HAP-1 (cell line): ENCODE measurements at regions not wholly inside any gene's neighbourhood (a gene's known extent, or its start where the extent isn't known, plus 50 kb on each side); places are given as distances from the start of the nearest gene placed in this dataset.
"Not testable (repeated sequence)": the region's sequence is repeated elsewhere in the genome, so short reads cannot be mapped to it uniquely, and the experiment has no call there.

Experiments used
- DNase-seq, 2 experiments: peaks; one replicate each; pipeline ENCODE4 v3.0.0-alpha.2; 2016 to 2020; ENCODE audit warnings: low spot score in 2 of 2
- H3K27me3 ChIP-seq: fragments of 250-450 bp; sonication (Bioruptor Pico); 2 replicates; pipeline ENCODE4 v1.5.1; 2020; ENCODE audit warnings: low read depth, mild to moderate bottlenecking, moderate library complexity
- H3K36me3 ChIP-seq: fragments of 250-450 bp; sonication (Bioruptor Pico); replicated peaks from 2 replicates; pipeline ENCODE4 v1.5.1; 2020; ENCODE audit warnings: mild to moderate bottlenecking
- H3K4me1 ChIP-seq: fragments of 250-450 bp; sonication (Bioruptor Pico); 2 replicates; pipeline ENCODE4 v1.5.1; 2020; ENCODE audit warnings: mild to moderate bottlenecking
- H3K4me3 ChIP-seq: fragments of 250-450 bp; sonication (Bioruptor Pico); 2 replicates; pipeline ENCODE4 v1.5.1; 2020; ENCODE audit warnings: mild to moderate bottlenecking, moderate library complexity
- H3K9me3 ChIP-seq: fragments of 250-450 bp; sonication (Bioruptor Pico); 2 replicates; pipeline ENCODE4 v1.5.1; 2020; ENCODE audit warnings: mild to moderate bottlenecking, moderate library complexity
- in situ Hi-C: fragments of 300-500 bp; cut with MboI; formaldehyde crosslinking; loops from 3 replicates; pipeline ENCODE4 v1.14.3; 2020; ENCODE audit warnings: low sequenced_read_pairs, inconsistent platforms, mixed read lengths

GRCh38 chr12:47312808-47313426 is 233.2 kb upstream of the AMIGO2 start:
- no peak for DNase-seq
- H3K4me3 ChIP-seq: no peak overlapping the region
- H3K36me3 ChIP-seq: no peaks in the 10 kb centered on the region
- H3K9me3 ChIP-seq: no peaks in the 10 kb centered on the region
- in situ Hi-C loops: no loop called here
- no peaks in the 10 kb centered on the region for H3K27me3 ChIP-seq
- H3K4me1 ChIP-seq: no peaks in the 10 kb centered on the region

- H3K9me3 ChIP-seq: no peaks in the 10 kb centered on the region
- no peak overlapping the region for H3K4me3 ChIP-seq
- no peak for DNase-seq
- H3K36me3 ChIP-seq: no peaks in the 10 kb centered on the region
- H3K27me3 ChIP-seq: no peaks in the 10 kb centered on the region
- in situ Hi-C loops: no loop called here
- no peaks in the 10 kb centered on the region for H3K4me1 ChIP-seq
Measured at GRCh38 chr12:47312147-47312546, 232.4 kb upstream of the AMIGO2 start.

GRCh38 chr12:47311568-47311967 is 231.8 kb upstream of the AMIGO2 start:
- in situ Hi-C loops: no loop called here

GRCh38 chr12:47311010-47311409 is 231.3 kb upstream of the AMIGO2 start:
- Histone ChIP-seq H3K36me3 (no peaks in the 10 kb centered on the region), H3K4me3 (no peak overlapping the region), H3K9me3 (no peaks in the 10 kb centered on the region), H3K4me1 (no peaks in the 10 kb centered on the region), H3K27me3 (no peaks in the 10 kb centered on the region)
- DNase-seq: no peak
- in situ Hi-C loops: no loop called here

More at GRCh38 chr12:47311568-47311967, 231.8 kb upstream of the AMIGO2 start:
- Histone ChIP-seq H3K36me3 (no peaks in the 10 kb centered on the region), H3K27me3 (no peaks in the 10 kb centered on the region), H3K4me3 (no peak overlapping the region), H3K4me1 (no peaks in the 10 kb centered on the region), H3K9me3 (no peaks in the 10 kb centered on the region)
- DNase-seq: no peak

GRCh38 chr12:47308672-47309071 is 228.9 kb upstream of the AMIGO2 start:
- Histone ChIP-seq H3K9me3 (no peaks in the 10 kb centered on the region), H3K27me3 (no peaks in the 10 kb centered on the region), H3K4me3 (no peak overlapping the region), H3K36me3 (no peaks in the 10 kb centered on the region), H3K4me1 (no peaks in the 10 kb centered on the region)
- no peak for DNase-seq
- in situ Hi-C loops: no loop called here

- H3K9me3 ChIP-seq: no peaks in the 10 kb centered on the region
- H3K36me3 ChIP-seq: no peaks in the 10 kb centered on the region
- H3K4me3 ChIP-seq: no peak overlapping the region
- in situ Hi-C loops: no loop called here
- H3K27me3 ChIP-seq: no peaks in the 10 kb centered on the region
- DNase-seq: no peak
- no peaks in the 10 kb centered on the region for H3K4me1 ChIP-seq
Measured at GRCh38 chr12:47307680-47308399, 228.1 kb upstream of the AMIGO2 start.

GRCh38 chr12:47306773-47307679 is 227.3 kb upstream of the AMIGO2 start:
- H3K9me3 ChIP-seq, H3K4me1 ChIP-seq, DNase-seq, H3K27me3 ChIP-seq, H3K36me3 ChIP-seq, H3K4me3 ChIP-seq, in situ Hi-C loops: not testable (repeated sequence)

- Histone ChIP-seq H3K27me3 (no peaks in the 10 kb centered on the region), H3K4me3 (no peak overlapping the region), H3K36me3 (no peaks in the 10 kb centered on the region), H3K4me1 (no peaks in the 10 kb centered on the region), H3K9me3 (no peaks in the 10 kb centered on the region)
- DNase-seq: no peak
- in situ Hi-C loops: no loop called here
Measured at GRCh38 chr12:47306130-47306529, 226.4 kb upstream of the AMIGO2 start.

- H3K27me3 ChIP-seq: no peaks in the 10 kb centered on the region
- H3K36me3 ChIP-seq: no peaks in the 10 kb centered on the region
- in situ Hi-C loops: no loop called here
Measured at GRCh38 chr12:47305464-47305863, 225.7 kb upstream of the AMIGO2 start.

GRCh38 chr12:47303995-47304560 is 224.3 kb upstream of the AMIGO2 start:
- Histone ChIP-seq H3K4me3 (no peak overlapping the region), H3K9me3 (no peaks in the 10 kb centered on the region), H3K27me3 (no peaks in the 10 kb centered on the region), H3K36me3 (no peaks in the 10 kb centered on the region), H3K4me1 (no peaks in the 10 kb centered on the region)
- in situ Hi-C loops: no loop called here
- no peak for DNase-seq

More at GRCh38 chr12:47305464-47305863, 225.7 kb upstream of the AMIGO2 start:
- no peaks in the 10 kb centered on the region for H3K4me1 ChIP-seq
- no peaks in the 10 kb centered on the region for H3K9me3 ChIP-seq
- no peak overlapping the region for H3K4me3 ChIP-seq
- DNase-seq: no peak

GRCh38 chr12:47303207-47303606 is 223.4 kb upstream of the AMIGO2 start:
- no peaks in the 10 kb centered on the region for H3K9me3 ChIP-seq
- in situ Hi-C loops: no loop called here
- no peaks in the 10 kb centered on the region for H3K36me3 ChIP-seq
- no peak overlapping the region for H3K4me3 ChIP-seq
- no peak for DNase-seq
- no peaks in the 10 kb centered on the region for H3K27me3 ChIP-seq
- no peaks in the 10 kb centered on the region for H3K4me1 ChIP-seq

GRCh38 chr12:47302111-47302671 is 222.4 kb upstream of the AMIGO2 start:
- in situ Hi-C loops: no loop called here
- Histone ChIP-seq H3K36me3 (no peaks in the 10 kb centered on the region), H3K4me3 (no peak overlapping the region), H3K27me3 (no peaks in the 10 kb centered on the region), H3K4me1 (no peaks in the 10 kb centered on the region), H3K9me3 (no peaks in the 10 kb centered on the region)
- DNase-seq: no peak

GRCh38 chr12:47299586-47299985 is 219.8 kb upstream of the AMIGO2 start:
- H3K27me3 ChIP-seq: no peaks in the 10 kb centered on the region
- no peaks in the 10 kb centered on the region for H3K9me3 ChIP-seq
- in situ Hi-C loops: no loop called here
- H3K4me1 ChIP-seq: no peaks in the 10 kb centered on the region
- H3K4me3 ChIP-seq: no peak overlapping the region
- no peaks in the 10 kb centered on the region for H3K36me3 ChIP-seq
- no peak for DNase-seq
